Psoas muscle (tissue), 7 donors: ENCODE measurements at regions not wholly inside any gene's neighbourhood (a gene's known extent, or its start where the extent isn't known, plus 50 kb on each side); places are given as distances from the start of the nearest gene placed in this dataset.

Source experiments
- ATAC-seq, 4 donors: fragments of 200-7000 bp; cut with Tn5 transposase; one replicate each; pipeline ENCODE4 v1.9.1; 2020; ENCODE audit warnings: moderate library complexity in 3 of 4, mild to moderate bottlenecking in 2 of 4
- DNase-seq, 2 donors: peaks; one replicate each; pipeline ENCODE4 v3.0.0-alpha.2; 2020
- H3K27ac ChIP-seq: fragments of 200-600 bp; one replicate; pipeline ENCODE4 v1.8.0; 2022
- H3K27me3 ChIP-seq, 3 donors: fragments of 200-600 bp in 1 of 3; one replicate each; pipeline versions ENCODE4 v1.6.1 to v1.8.0; 2013 to 2022; ENCODE audit warnings: low read length in 2 of 3, mild to moderate bottlenecking in 2 of 3, moderate library complexity in 1 of 3; ENCODE audit not compliant: insufficient read depth in 3 of 3
- H3K36me3 ChIP-seq, 2 donors: fragments of 200-600 bp in 1 of 2; one replicate each; pipeline versions ENCODE4 v1.6.1 to v1.8.0; 2013 to 2022; ENCODE audit warnings: low read depth in 1 of 2, mild to moderate bottlenecking in 1 of 2, moderate library complexity in 1 of 2; ENCODE audit not compliant: insufficient read depth in 1 of 2
- H3K4me1 ChIP-seq: fragments of 200-600 bp; one replicate; pipeline ENCODE4 v1.8.0; 2022
- H3K4me3 ChIP-seq: fragments of 200-600 bp; one replicate; pipeline ENCODE4 v1.8.0; 2022; ENCODE audit warnings: mild to moderate bottlenecking
- H3K9me3 ChIP-seq: fragments of 200-600 bp; one replicate; pipeline ENCODE4 v1.8.0; 2022
- CTCF ChIP-seq: fragments of 200-600 bp; IDR thresholded peaks from one replicate; pipeline ENCODE4 v1.8.0; 2022; ENCODE audit warnings: antibody characterized with exemption
- WGBS, 3 donors: extraction: QIAGEN DNeasy Blood & Tissue Kit; methylation state at CpG; one replicate each; pipeline versions ENCODE4 v1.1.6 to v1.1.7; 2013; 5-methylcytosine and 5-hydroxymethylcytosine counted together
- intact Hi-C, 2 donors: fragments of 100-400 bp; cut with DNase I; formaldehyde crosslinking; loops; one replicate each; pipeline versions ENCODE4 v1.11.0 to v1.14.2; 2022
- donor health status: healthy with polysubstance abuse.
- donor health status: DM: no; HTN: no; CAD: no; lungs with moderate emphysema.
- donor health status: Bipolar disorder and iron deficiency.
- donor health status: healthy.
- donor health status: DM: yes; HTN: yes; CAD: no.
- donor health status: DM: no; HTN: no; CAD: no.
- donor health status: DM: yes; HTN: yes; CAD: no.

- WGBS, 3 donors, result 67 to 76% (median 75%) methylated on average over 3 of the region's 3 CpGs
- Histone ChIP-seq H3K9me3 (no peaks in the 10 kb centered on the region), H3K4me1 (no peaks in the 10 kb centered on the region), H3K27me3 (no peaks in the 10 kb centered on the region), H3K36me3 (no peaks in the 10 kb centered on the region), H3K4me3 (no peak overlapping the region), H3K27ac (no peak overlapping the region)
- ATAC-seq (no peak), DNase-seq (no peak)
- TF ChIP-seq CTCF, result no peak
- intact Hi-C loops, result no loop called here
Measured at GRCh38 chr10:9615189-9615588, 1402.5 kb upstream of the CELF2 start.

- WGBS, 3 donors, result 65 to 67% (median 67%) methylated on average over 6 of the region's 6 CpGs
- DNase-seq (no peak), ATAC-seq (no peak)
- intact Hi-C loops, result no loop called here
- no peaks in the 10 kb centered on the region for H3K4me1 ChIP-seq
- no peaks in the 10 kb centered on the region for H3K27me3 ChIP-seq
- no peak overlapping the region for H3K27ac ChIP-seq
- no peaks in the 10 kb centered on the region for H3K9me3 ChIP-seq
- no peak for TF ChIP-seq CTCF
- H3K36me3 ChIP-seq, result no peaks in the 10 kb centered on the region
- H3K4me3 ChIP-seq, result no peak overlapping the region
Measured at GRCh38 chr10:9621216-9621615, 1396.5 kb upstream of the CELF2 start.

GRCh38 chr10:9625304-9625703 is 1392.4 kb upstream of the CELF2 start:
- Histone ChIP-seq H3K4me3 (no peak overlapping the region), H3K27me3 (no peaks in the 10 kb centered on the region), H3K9me3 (no peaks in the 10 kb centered on the region), H3K27ac (no peak overlapping the region), H3K36me3 (no peaks in the 10 kb centered on the region), H3K4me1 (no peaks in the 10 kb centered on the region)
- no peak for DNase-seq
- intact Hi-C loops, result no loop called here
- ATAC-seq, result no peak
- TF ChIP-seq CTCF, result no peak

GRCh38 chr10:9634466-9634865 is 1383.2 kb upstream of the CELF2 start:
- ATAC-seq (no peak), DNase-seq (no peak)
- WGBS, 3 donors, result 64 to 76% (median 68%) methylated on average over 3 of the region's 3 CpGs
- no peak for TF ChIP-seq CTCF
- H3K27me3 ChIP-seq, result no peaks in the 10 kb centered on the region
- H3K9me3 ChIP-seq, result no peaks in the 10 kb centered on the region
- no peaks in the 10 kb centered on the region for H3K36me3 ChIP-seq
- intact Hi-C loops, result no loop called here
- no peak overlapping the region for H3K27ac ChIP-seq
- H3K4me1 ChIP-seq, result no peaks in the 10 kb centered on the region
- H3K4me3 ChIP-seq, result no peak overlapping the region

GRCh38 chr10:9635691-9636090 is 1382.0 kb upstream of the CELF2 start:
- H3K36me3 ChIP-seq, result no peaks in the 10 kb centered on the region
- no peak overlapping the region for H3K4me3 ChIP-seq
- ATAC-seq (no peak), DNase-seq (no peak)
- intact Hi-C loops, result no loop called here
- 82% methylated on average over 2 of the region's 2 CpGs for WGBS, 3 donors
- no peak overlapping the region for H3K27ac ChIP-seq
- no peak for TF ChIP-seq CTCF
- H3K4me1 ChIP-seq, result no peaks in the 10 kb centered on the region
- H3K27me3 ChIP-seq, result no peaks in the 10 kb centered on the region
- no peaks in the 10 kb centered on the region for H3K9me3 ChIP-seq
